CD14-positive monocyte (primary cell): ENCODE measurements at regions not wholly inside any gene's neighbourhood (a gene's known extent, or its start where the extent isn't known, plus 50 kb on each side); places are given as distances from the start of the nearest gene placed in this dataset.

Source experiments
- DNase-seq, 3 donors: peaks; one replicate each; pipeline ENCODE4 v3.0.0-alpha.2; 2011 to 2022
- H2AFZ ChIP-seq: 2 replicates; pipeline ENCODE4 v1.6.0; 2012; ENCODE audit warnings: mild to moderate bottlenecking, low read depth, low read length, inconsistent platforms; ENCODE audit not compliant: insufficient read depth, poor library complexity, severe bottlenecking
- H3K27ac ChIP-seq, 2 donors: 1 replicate in 1 of 2; 2 replicates in 1 of 2; pipeline ENCODE4 v1.5.1; 2012 to 2013; ENCODE audit warnings: low read length in 2 of 2, control low read depth in 1 of 2, inconsistent platforms in 1 of 2, low read depth in 1 of 2, mild to moderate bottlenecking in 1 of 2
- H3K27me3 ChIP-seq, 2 donors: one replicate each; pipeline versions ENCODE4 v1.6.0 to v1.6.1; 2011 to 2013; ENCODE audit warnings: low read length in 2 of 2; ENCODE audit not compliant: control insufficient read depth in 2 of 2, insufficient read depth in 2 of 2
- H3K36me3 ChIP-seq, 2 donors: replicated peaks in 1 of 2; 1 replicate in 1 of 2; 2 replicates in 1 of 2; pipeline versions ENCODE4 v1.5.1 to v1.6.1; 2012 to 2013; ENCODE audit warnings: low read length in 2 of 2, control low read depth in 1 of 2, inconsistent platforms in 1 of 2, mild to moderate bottlenecking in 1 of 2; ENCODE audit not compliant: insufficient read depth in 2 of 2, control insufficient read depth in 1 of 2
- H3K4me1 ChIP-seq, 2 donors: 1 replicate in 1 of 2; 2 replicates in 1 of 2; pipeline versions ENCODE4 v1.5.1 to v1.6.1; 2012 to 2013; ENCODE audit warnings: low read length in 2 of 2, control low read depth in 1 of 2, inconsistent platforms in 1 of 2, mild to moderate bottlenecking in 1 of 2, moderate library complexity in 1 of 2; ENCODE audit not compliant: insufficient read depth in 2 of 2, control insufficient read depth in 1 of 2
- H3K4me2 ChIP-seq: replicated peaks from 2 replicates; pipeline ENCODE3; 2012; ENCODE audit warnings: low read length, moderate library complexity, mild to moderate bottlenecking; ENCODE audit not compliant: poor library complexity, severe bottlenecking; ENCODE audit errors: extremely low read depth
- H3K4me3 ChIP-seq, 3 experiments: fragments of 200-600 bp in 1 of 3; sonication (generic) in 1 of 3; replicated peaks in 1 of 3; 1 replicate in 2 of 3; 2 replicates in 1 of 3; pipeline ENCODE4 v1.5.1; 2011 to 2013; ENCODE audit warnings: low read length in 3 of 3, mild to moderate bottlenecking in 3 of 3, control low read depth in 2 of 3, low read depth in 2 of 3, inconsistent platforms in 1 of 3, moderate library complexity in 1 of 3
- H3K79me2 ChIP-seq: 2 replicates; pipeline ENCODE4 v1.6.0; 2012; ENCODE audit warnings: mild to moderate bottlenecking, control low read depth, inconsistent platforms, low read length, moderate library complexity; ENCODE audit not compliant: insufficient read depth
- H3K9ac ChIP-seq: 2 replicates; pipeline ENCODE4 v1.6.0; 2017; ENCODE audit warnings: low read length, mild to moderate bottlenecking; ENCODE audit not compliant: insufficient read depth, poor library complexity, severe bottlenecking
- H3K9me3 ChIP-seq, 2 donors: replicated peaks in 1 of 2; 1 replicate in 1 of 2; 2 replicates in 1 of 2; pipeline versions ENCODE4 v1.5.1 to v1.6.1; 2012 to 2013; ENCODE audit warnings: low read length in 2 of 2, control low read depth in 1 of 2; ENCODE audit not compliant: control insufficient read depth in 1 of 2, insufficient read depth in 1 of 2
- H4K20me1 ChIP-seq: 2 replicates; pipeline ENCODE4 v1.6.0; 2012; ENCODE audit warnings: mild to moderate bottlenecking, low read length, control low read depth, moderate library complexity; ENCODE audit not compliant: insufficient read depth
- H3K27ac Mint-ChIP-seq, 7 donors: one replicate each; pipeline ENCODE4 v1.8.0; 2020; ENCODE audit warnings: mild to moderate bottlenecking in 7 of 7, mixed read lengths in 7 of 7, moderate library complexity in 6 of 7, inconsistent platforms in 2 of 7
- H3K27me3 Mint-ChIP-seq, 3 donors: one replicate each; pipeline ENCODE4 v1.8.0; 2021 to 2022; ENCODE audit warnings: low read depth in 3 of 3, mild to moderate bottlenecking in 3 of 3, mixed read lengths in 3 of 3, moderate library complexity in 3 of 3, inconsistent platforms in 1 of 3
- H3K36me3 Mint-ChIP-seq, 2 donors: one replicate each; pipeline ENCODE4 v1.8.0; 2020; ENCODE audit warnings: mixed read lengths in 2 of 2, inconsistent platforms in 1 of 2, mild to moderate bottlenecking in 1 of 2
- H3K4me1 Mint-ChIP-seq: one replicate; pipeline ENCODE4 v1.8.0; 2020; ENCODE audit warnings: mild to moderate bottlenecking, mixed read lengths
- H3K4me3 Mint-ChIP-seq, 2 donors: one replicate each; pipeline ENCODE4 v1.8.0; 2020; ENCODE audit warnings: mild to moderate bottlenecking in 2 of 2, mixed read lengths in 2 of 2, moderate library complexity in 1 of 2
- H3K9me3 Mint-ChIP-seq, 7 donors: one replicate each; pipeline ENCODE4 v1.8.0; 2020 to 2022; ENCODE audit warnings: mixed read lengths in 7 of 7, mild to moderate bottlenecking in 6 of 7, moderate library complexity in 6 of 7, inconsistent platforms in 2 of 7
- CTCF ChIP-seq: fragments of 200-600 bp; IDR thresholded peaks from one replicate; pipeline ENCODE4 v1.8.0; 2022; ENCODE audit warnings: antibody characterized with exemption, mild to moderate bottlenecking
- WGBS: methylation state at CpG from one replicate; pipeline ENCODE4 v1.1.5; 2013; ENCODE audit warnings: missing lambda C conversion rate; ENCODE audit not compliant: insufficient coverage; 5-methylcytosine and 5-hydroxymethylcytosine counted together
- intact Hi-C, 2 donors: fragments of 100-400 bp; cut with micrococcal nuclease; formaldehyde crosslinking; loops; one replicate each; pipeline versions ENCODE4 v1.15.0 to v1.15.1; 2023

GRCh38 chr20:7589164-7589563, 351.1 kb downstream of the HAO1 start:
- no peak overlapping the region for H3K27ac Mint-ChIP-seq
- intact Hi-C loops, result no loop called here
- Histone ChIP-seq H3K9ac (no peak overlapping the region), H4K20me1 (no peaks in the 10 kb centered on the region), H3K4me3 (no peak overlapping the region), H3K36me3 (no peaks in the 10 kb centered on the region), H3K27me3 (no peaks in the 10 kb centered on the region), H3K27ac (no peak overlapping the region), H3K4me1 (no peaks in the 10 kb centered on the region), H3K4me2 (no peak overlapping the region), H3K9me3 (no peaks in the 10 kb centered on the region), H3K79me2 (no peaks in the 10 kb centered on the region), H2AFZ (no peak overlapping the region)
- DNase-seq, result no peak
- H3K4me3 Mint-ChIP-seq, result no peak overlapping the region
- no peaks in the 10 kb centered on the region for H3K36me3 Mint-ChIP-seq
- H3K27me3 Mint-ChIP-seq, result peaks cover 0 to 2% (median 0%) of the 10 kb centered on the region in 3 donors
- TF ChIP-seq CTCF, result no peak
- H3K9me3 Mint-ChIP-seq, result peaks cover 0 to 3% (median 0%) of the 10 kb centered on the region in 7 donors
- no peaks in the 10 kb centered on the region for H3K4me1 Mint-ChIP-seq
- WGBS, result no CpG with 5 or more reads among the region's 1 CpG

- Histone ChIP-seq H3K4me1 (no peaks in the 10 kb centered on the region), H3K9me3 (peaks cover 0 to 15% of the 10 kb centered on the region in 2 donors), H4K20me1 (no peaks in the 10 kb centered on the region), H3K79me2 (no peaks in the 10 kb centered on the region), H3K27ac (no peak overlapping the region), H3K4me3 (no peak overlapping the region), H3K27me3 (no peaks in the 10 kb centered on the region), H3K9ac (no peak overlapping the region), H2AFZ (no peak overlapping the region), H3K36me3 (no peaks in the 10 kb centered on the region), H3K4me2 (no peak overlapping the region)
- Mint-ChIP-seq H3K27me3 (peaks cover 0 to 2% (median 0%) of the 10 kb centered on the region in 3 donors), H3K36me3 (no peaks in the 10 kb centered on the region), H3K4me3 (no peak overlapping the region), H3K9me3 (peaks cover 2 to 20% (median 4%) of the 10 kb centered on the region in 7 donors), H3K4me1 (no peaks in the 10 kb centered on the region), H3K27ac (no peak overlapping the region)
- DNase-seq, result no peak
- intact Hi-C loops, result no loop called here
- TF ChIP-seq CTCF, result no peak
- WGBS, result 92% methylated on average over 1 of the region's 3 CpGs
These were observed 343.7 kb downstream of the HAO1 start for GRCh38 chr20:7596541-7596940.
